ENCODE measurements at regions not wholly inside any gene's neighbourhood (a gene's known extent, or its start where the extent isn't known, plus 50 kb on each side); places are given as distances from the start of the nearest gene placed in this dataset.

DNA sequence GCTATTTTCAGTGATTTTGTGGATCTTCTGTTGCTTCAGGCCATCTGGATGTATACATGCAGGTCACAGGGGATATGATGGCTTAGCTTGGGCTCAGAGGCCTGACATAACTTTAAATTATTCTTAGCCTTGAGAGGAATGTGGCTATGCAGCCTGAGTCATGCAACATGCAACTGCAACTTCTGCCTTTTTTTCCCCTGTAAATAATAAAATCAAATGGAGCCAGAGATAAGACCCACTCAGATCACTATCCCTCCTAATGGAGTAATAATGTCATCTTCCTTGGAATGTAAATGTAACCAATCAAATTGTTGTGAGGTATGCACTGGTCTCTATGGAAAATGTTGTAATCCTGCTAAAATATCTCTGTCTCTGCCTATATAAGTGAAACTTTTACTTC is 54.9 kb downstream of the MAGEB17 start:
- H3K4me2 ChIP-seq (ENCODE audit: low read length): no peak overlapping the region
- no peak overlapping the region for H3K9ac ChIP-seq (ENCODE audit: low read length)
- DNase-seq: peak; percentile 50 to 79
- no peaks in the 10 kb centered on the region for H3K79me2 ChIP-seq (ENCODE audit: control insufficient read depth, insufficient read depth, low read length, poor library complexity)
- no peak overlapping the region for H3K4ac ChIP-seq (ENCODE audit: low read depth, low read length)
- H3K23ac ChIP-seq (ENCODE audit: low read length): no peak overlapping the region
- no peak overlapping the region for H2AFZ ChIP-seq (ENCODE audit: insufficient read depth, low read length, poor library complexity)
- H4K91ac ChIP-seq (ENCODE audit: low read depth, low read length): no peak overlapping the region
- no peak overlapping the region for H2BK12ac ChIP-seq (ENCODE audit: low read length)
- no peaks in the 10 kb centered on the region for H3K4me1 ChIP-seq (ENCODE audit: control insufficient read depth in 1 of 2, insufficient read depth in 2 of 2, low read length in 2 of 2)
- H2BK120ac ChIP-seq (ENCODE audit: insufficient read depth, low read length, poor library complexity): no peak overlapping the region
- no peak overlapping the region for H3K14ac ChIP-seq (ENCODE audit: low read length)
- no peaks in the 10 kb centered on the region for H3K27me3 ChIP-seq (ENCODE audit: insufficient read depth, low read length)
- H3K27ac ChIP-seq (ENCODE audit: low read depth, low read length): no peak overlapping the region
- no peak overlapping the region for H4K8ac ChIP-seq (ENCODE audit: low read depth, low read length)
- H2AK5ac ChIP-seq (ENCODE audit: low read length): no peak overlapping the region
- no peak overlapping the region for H3K4me3 ChIP-seq (ENCODE audit: low read depth, low read length)
- H3K18ac ChIP-seq (ENCODE audit: low read length): no peak overlapping the region
- H4K12ac ChIP-seq (ENCODE audit: low read depth, low read length): no peak overlapping the region
- H2BK5ac ChIP-seq (ENCODE audit: low read depth, low read length, poor library complexity): no peak overlapping the region
- H3K9me3 ChIP-seq (ENCODE audit: insufficient read depth, low read depth, low read length): peaks cover 2% of the 10 kb centered on the region
- H3K36me3 ChIP-seq (ENCODE audit: control insufficient read depth in 1 of 2, insufficient read depth in 2 of 2, low read length in 2 of 2): no peaks in the 10 kb centered on the region
- H3K79me1 ChIP-seq (ENCODE audit: low read length): no peaks in the 10 kb centered on the region

DNA sequence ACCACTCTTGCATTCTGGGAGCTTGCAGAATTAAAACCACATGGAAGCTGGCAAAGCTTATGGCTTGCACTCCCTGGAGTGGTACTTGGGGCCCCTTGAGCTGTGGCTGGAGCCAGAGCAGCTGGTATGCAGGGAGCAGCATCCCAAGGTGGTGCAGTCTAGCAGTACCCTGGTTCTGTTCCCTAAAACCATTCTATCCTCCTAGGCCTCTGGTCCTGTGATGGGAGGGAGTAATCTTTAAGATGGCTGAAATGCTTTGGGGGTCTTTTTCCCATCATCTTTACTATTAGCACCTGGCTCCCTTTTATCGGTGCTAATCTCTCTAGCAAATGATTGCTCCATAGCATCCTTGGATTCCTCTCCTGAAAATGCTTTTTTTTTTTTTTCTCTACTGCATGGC is 56.1 kb downstream of the MAGEB17 start:
- Histone ChIP-seq H2AFZ (ENCODE audit: insufficient read depth, low read length, poor library complexity) (no peak overlapping the region), H4K8ac (ENCODE audit: low read depth, low read length) (no peak overlapping the region), H3K9me3 (ENCODE audit: insufficient read depth, low read depth, low read length) (peaks cover 2% of the 10 kb centered on the region), H4K91ac (ENCODE audit: low read depth, low read length) (no peak overlapping the region), H3K27ac (ENCODE audit: low read depth, low read length) (no peak overlapping the region), H3K4me2 (ENCODE audit: low read length) (no peak overlapping the region), H4K12ac (ENCODE audit: low read depth, low read length) (no peak overlapping the region), H3K23ac (ENCODE audit: low read length) (no peak overlapping the region), H3K14ac (ENCODE audit: low read length) (no peak overlapping the region), H3K4ac (ENCODE audit: low read depth, low read length) (no peak overlapping the region), H2BK120ac (ENCODE audit: insufficient read depth, low read length, poor library complexity) (no peak overlapping the region), H3K4me3 (ENCODE audit: low read depth, low read length) (no peak overlapping the region), H2BK12ac (ENCODE audit: low read length) (no peak overlapping the region), H3K18ac (ENCODE audit: low read length) (no peak overlapping the region), H3K27me3 (ENCODE audit: insufficient read depth, low read length) (no peaks in the 10 kb centered on the region), H3K36me3 (ENCODE audit: control insufficient read depth in 1 of 2, insufficient read depth in 2 of 2, low read length in 2 of 2) (no peaks in the 10 kb centered on the region), H3K9ac (ENCODE audit: low read length) (no peak overlapping the region), H2BK5ac (ENCODE audit: low read depth, low read length, poor library complexity) (no peak overlapping the region), H3K79me1 (ENCODE audit: low read length) (no peaks in the 10 kb centered on the region), H3K79me2 (ENCODE audit: control insufficient read depth, insufficient read depth, low read length, poor library complexity) (no peaks in the 10 kb centered on the region), H2AK5ac (ENCODE audit: low read length) (no peak overlapping the region), H3K4me1 (ENCODE audit: control insufficient read depth in 1 of 2, insufficient read depth in 2 of 2, low read length in 2 of 2) (no peaks in the 10 kb centered on the region)
- DNase-seq: no peak
- WGBS (ENCODE audit: extremely low coverage, insufficient coverage, insufficient read length): no CpG with 5 or more reads among the region's 1 CpG

DNA sequence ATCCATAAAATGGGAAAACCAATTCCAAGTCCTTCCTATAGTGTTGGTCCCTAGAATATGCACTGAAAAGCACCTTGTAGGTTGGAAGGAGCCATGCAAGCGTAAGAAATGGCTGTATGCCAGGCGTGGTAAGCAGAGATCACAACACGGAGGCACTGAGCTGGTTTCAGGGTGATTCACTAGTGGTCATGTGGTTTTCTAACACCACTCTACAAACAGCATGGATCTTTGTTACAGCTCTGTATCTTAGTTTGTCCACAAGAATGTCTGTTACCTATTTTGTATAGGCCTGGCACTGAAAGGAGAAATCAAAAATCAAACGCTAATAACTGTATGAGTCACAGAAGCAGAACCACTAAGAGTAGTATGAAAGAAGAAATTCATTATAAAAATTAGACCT is 71.9 kb downstream of the MAGEB17 start:
- Histone ChIP-seq H3K4ac (ENCODE audit: low read depth, low read length) (no peak overlapping the region), H2BK12ac (ENCODE audit: low read length) (no peak overlapping the region), H3K27ac (ENCODE audit: low read depth, low read length) (no peak overlapping the region), H4K8ac (ENCODE audit: low read depth, low read length) (no peak overlapping the region), H3K18ac (ENCODE audit: low read length) (no peak overlapping the region), H2BK120ac (ENCODE audit: insufficient read depth, low read length, poor library complexity) (no peak overlapping the region), H3K4me3 (ENCODE audit: low read depth, low read length) (no peak overlapping the region), H3K4me2 (ENCODE audit: low read length) (no peak overlapping the region), H2BK5ac (ENCODE audit: low read depth, low read length, poor library complexity) (no peak overlapping the region), H3K27me3 (ENCODE audit: insufficient read depth, low read length) (no peaks in the 10 kb centered on the region), H2AK5ac (ENCODE audit: low read length) (no peak overlapping the region), H3K14ac (ENCODE audit: low read length) (no peak overlapping the region), H3K23ac (ENCODE audit: low read length) (no peak overlapping the region), H4K12ac (ENCODE audit: low read depth, low read length) (no peak overlapping the region), H4K91ac (ENCODE audit: low read depth, low read length) (no peak overlapping the region), H3K9me3 (ENCODE audit: insufficient read depth, low read depth, low read length) (no peaks in the 10 kb centered on the region), H3K36me3 (ENCODE audit: control insufficient read depth in 1 of 2, insufficient read depth in 2 of 2, low read length in 2 of 2) (no peaks in the 10 kb centered on the region), H3K9ac (ENCODE audit: low read length) (no peak overlapping the region), H3K79me2 (ENCODE audit: control insufficient read depth, insufficient read depth, low read length, poor library complexity) (no peaks in the 10 kb centered on the region), H3K4me1 (ENCODE audit: control insufficient read depth in 1 of 2, insufficient read depth in 2 of 2, low read length in 2 of 2) (no peaks in the 10 kb centered on the region), H2AFZ (ENCODE audit: insufficient read depth, low read length, poor library complexity) (no peak overlapping the region), H3K79me1 (ENCODE audit: low read length) (no peaks in the 10 kb centered on the region)
- no CpG with 5 or more reads among the region's 4 CpGs for WGBS (ENCODE audit: extremely low coverage, insufficient coverage, insufficient read length)
- DNase-seq: no peak

DNA sequence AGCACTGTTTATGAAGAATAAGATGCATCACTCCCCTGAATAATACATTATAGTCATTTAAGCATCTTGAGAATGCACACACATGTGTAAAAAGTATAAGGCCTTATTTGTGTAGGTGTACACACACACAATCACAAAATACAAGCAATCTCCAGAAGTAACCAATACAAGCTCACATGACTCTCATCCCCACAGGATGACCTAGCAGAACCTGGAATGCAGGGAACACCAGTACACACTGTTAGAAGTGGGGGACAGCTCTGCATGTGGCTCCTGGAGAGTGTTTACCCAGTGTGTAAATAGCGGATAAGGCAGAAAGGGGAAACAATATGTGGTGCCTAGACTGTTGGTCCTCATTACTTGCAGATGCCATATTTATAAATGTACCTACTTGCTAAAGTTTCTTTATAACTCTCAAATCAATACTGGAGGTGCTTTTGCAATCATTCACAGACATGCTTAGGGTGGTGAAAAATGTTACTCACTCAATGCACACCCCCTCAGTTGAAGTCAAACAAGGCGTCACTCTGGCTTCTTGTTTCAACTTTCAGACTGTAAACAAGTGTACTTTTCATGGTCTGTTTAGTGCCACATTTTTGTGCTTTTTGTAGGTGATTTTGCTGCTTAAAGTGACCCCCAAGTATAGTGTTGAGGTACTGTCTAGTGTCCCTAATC is 73.1 kb downstream of the MAGEB17 start:
- no CpG with 5 or more reads among the region's 2 CpGs for WGBS (ENCODE audit: extremely low coverage, insufficient coverage, insufficient read length)
- no peak overlapping the region for H4K8ac ChIP-seq (ENCODE audit: low read depth, low read length)
- H3K4me1 ChIP-seq (ENCODE audit: control insufficient read depth in 1 of 2, insufficient read depth in 2 of 2, low read length in 2 of 2): no peaks in the 10 kb centered on the region
- no peak overlapping the region for H2BK5ac ChIP-seq (ENCODE audit: low read depth, low read length, poor library complexity)
- no peak overlapping the region for H3K14ac ChIP-seq (ENCODE audit: low read length)
- H3K79me1 ChIP-seq (ENCODE audit: low read length): no peaks in the 10 kb centered on the region
- H3K9me3 ChIP-seq (ENCODE audit: insufficient read depth, low read depth, low read length): no peaks in the 10 kb centered on the region
- no peak overlapping the region for H3K23ac ChIP-seq (ENCODE audit: low read length)
- H2AFZ ChIP-seq (ENCODE audit: insufficient read depth, low read length, poor library complexity): no peak overlapping the region
- no peak for DNase-seq
- no peak overlapping the region for H3K27ac ChIP-seq (ENCODE audit: low read depth, low read length)
- H3K4ac ChIP-seq (ENCODE audit: low read depth, low read length): no peak overlapping the region
- no peaks in the 10 kb centered on the region for H3K79me2 ChIP-seq (ENCODE audit: control insufficient read depth, insufficient read depth, low read length, poor library complexity)
- no peaks in the 10 kb centered on the region for H3K27me3 ChIP-seq (ENCODE audit: insufficient read depth, low read length)
- H2BK12ac ChIP-seq (ENCODE audit: low read length): no peak overlapping the region
- no peak overlapping the region for H3K9ac ChIP-seq (ENCODE audit: low read length)
- no peak overlapping the region for H3K4me3 ChIP-seq (ENCODE audit: low read depth, low read length)
- no peak overlapping the region for H3K18ac ChIP-seq (ENCODE audit: low read length)
- H3K4me2 ChIP-seq (ENCODE audit: low read length): no peak overlapping the region
- no peak overlapping the region for H4K91ac ChIP-seq (ENCODE audit: low read depth, low read length)
- no peak overlapping the region for H2AK5ac ChIP-seq (ENCODE audit: low read length)
- H2BK120ac ChIP-seq (ENCODE audit: insufficient read depth, low read length, poor library complexity): no peak overlapping the region
- no peak overlapping the region for H4K12ac ChIP-seq (ENCODE audit: low read depth, low read length)
- H3K36me3 ChIP-seq (ENCODE audit: control insufficient read depth in 1 of 2, insufficient read depth in 2 of 2, low read length in 2 of 2): no peaks in the 10 kb centered on the region
